ENCODE measurements at regions not wholly inside any gene's neighbourhood (a gene's known extent, or its start where the extent isn't known, plus 50 kb on each side); places are given as distances from the start of the nearest gene placed in this dataset.

DNA sequence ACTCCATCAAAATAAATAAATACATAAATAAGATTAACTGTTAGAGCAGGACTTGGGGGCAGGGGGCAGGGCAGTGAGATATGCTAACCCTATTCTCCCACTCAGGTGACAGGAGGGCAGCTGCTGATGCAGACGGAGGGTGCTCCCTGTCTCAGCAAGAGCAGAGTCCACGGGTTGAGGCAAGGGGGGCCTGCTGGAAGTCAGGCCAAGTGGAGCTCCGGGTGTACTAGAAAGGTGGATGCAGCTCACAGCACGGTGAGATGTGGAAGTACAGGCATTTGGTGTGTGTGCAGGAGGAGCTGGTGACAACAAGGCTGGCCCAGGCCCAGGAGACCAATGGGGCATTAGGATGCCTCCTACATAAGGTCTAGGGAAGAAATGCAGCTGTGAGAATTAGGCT, 467.3 kb upstream of the B3GAT1 start:
- CTCF ChIA-PET: no interaction called here
- Histone ChIP-seq H3K9me3 (ENCODE audit: control insufficient read depth, insufficient read depth, low read depth, low read length) (no peaks in the 10 kb centered on the region), H3K4me1 (ENCODE audit: control insufficient read depth, insufficient read depth, low read length) (no peaks in the 10 kb centered on the region), H3K4me3 (ENCODE audit: low read depth, low read length) (no peak overlapping the region), H3K36me3 (ENCODE audit: control insufficient read depth in 2 of 2, insufficient read depth in 1 of 2, low read length in 2 of 2) (no peaks in the 10 kb centered on the region), H3K27ac (ENCODE audit: extremely low read depth, low read depth, low read length) (no peak overlapping the region)
- POLR2A ChIA-PET: no interaction called here
- TF ChIP-seq, protein P1, sequence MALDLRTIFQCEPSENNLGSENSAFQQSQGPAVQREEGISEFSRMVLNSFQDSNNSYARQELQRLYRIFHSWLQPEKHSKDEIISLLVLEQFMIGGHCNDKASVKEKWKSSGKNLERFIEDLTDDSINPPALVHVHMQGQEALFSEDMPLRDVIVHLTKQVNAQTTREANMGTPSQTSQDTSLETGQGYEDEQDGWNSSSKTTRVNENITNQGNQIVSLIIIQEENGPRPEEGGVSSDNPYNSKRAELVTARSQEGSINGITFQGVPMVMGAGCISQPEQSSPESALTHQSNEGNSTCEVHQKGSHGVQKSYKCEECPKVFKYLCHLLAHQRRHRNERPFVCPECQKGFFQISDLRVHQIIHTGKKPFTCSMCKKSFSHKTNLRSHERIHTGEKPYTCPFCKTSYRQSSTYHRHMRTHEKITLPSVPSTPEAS (tag by site-specific recombination; IDR thresholded peaks at IDR 0.05): no peak
- no peak for TF ChIP-seq ZNF785 (tag by site-specific recombination; IDR thresholded peaks at IDR 0.05)
- TF ChIP-seq, protein P2, sequence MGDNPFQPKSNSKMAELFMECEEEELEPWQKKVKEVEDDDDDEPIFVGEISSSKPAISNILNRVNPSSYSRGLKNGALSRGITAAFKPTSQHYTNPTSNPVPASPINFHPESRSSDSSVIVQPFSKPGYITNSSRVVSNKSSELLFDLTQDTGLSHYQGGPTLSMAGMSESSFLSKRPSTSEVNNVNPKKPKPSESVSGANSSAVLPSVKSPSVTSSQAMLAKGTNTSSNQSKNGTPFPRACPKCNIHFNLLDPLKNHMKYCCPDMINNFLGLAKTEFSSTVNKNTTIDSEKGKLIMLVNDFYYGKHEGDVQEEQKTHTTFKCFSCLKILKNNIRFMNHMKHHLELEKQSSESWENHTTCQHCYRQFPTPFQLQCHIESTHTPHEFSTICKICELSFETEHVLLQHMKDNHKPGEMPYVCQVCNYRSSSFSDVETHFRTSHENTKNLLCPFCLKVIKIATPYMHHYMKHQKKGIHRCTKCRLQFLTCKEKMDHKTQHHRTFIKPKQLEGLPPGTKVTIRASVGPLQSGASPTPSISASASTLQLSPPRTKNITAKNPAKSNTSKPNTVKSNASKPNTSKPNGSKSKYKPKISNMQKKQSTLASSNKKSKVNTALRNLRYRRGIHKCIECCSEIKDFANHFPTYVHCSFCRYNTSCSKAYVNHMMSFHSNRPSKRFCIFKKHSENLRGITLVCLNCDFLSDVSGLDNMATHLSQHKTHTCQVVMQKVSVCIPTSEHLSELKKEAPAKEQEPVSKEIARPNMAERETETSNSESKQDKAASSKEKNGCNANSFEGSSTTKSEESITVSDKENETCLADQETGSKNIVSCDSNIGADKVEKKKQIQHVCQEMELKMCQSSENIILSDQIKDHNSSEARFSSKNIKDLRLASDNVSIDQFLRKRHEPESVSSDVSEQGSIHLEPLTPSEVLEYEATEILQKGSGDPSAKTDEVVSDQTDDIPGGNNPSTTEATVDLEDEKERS (tag by site-specific recombination; IDR thresholded peaks at IDR 0.05): no peak
- no peak for TF ChIP-seq YY1 (tag by site-specific recombination; IDR thresholded peaks at IDR 0.05)

DNA sequence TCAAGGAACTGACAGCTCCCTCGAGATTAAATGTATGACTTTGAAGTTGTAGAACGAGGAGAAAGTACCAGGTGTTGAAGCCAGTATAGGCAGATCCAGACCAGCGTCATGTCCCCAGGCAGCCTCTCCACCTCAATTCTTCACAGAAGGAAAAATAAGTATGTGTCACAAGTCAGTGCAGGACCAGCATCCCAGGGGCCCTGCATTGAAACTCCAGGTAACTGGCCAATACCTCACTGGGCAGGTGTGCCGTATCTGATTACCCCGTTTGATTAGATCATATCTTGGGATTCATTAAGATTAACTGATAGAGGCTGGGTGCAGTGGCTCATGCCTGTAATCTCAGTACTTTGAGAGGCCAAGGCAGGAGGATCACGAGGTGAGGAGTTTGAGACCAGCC, 466.7 kb upstream of the B3GAT1 start:
- CTCF ChIA-PET: interaction anchor here (0.6 to 0.7 kb wide), 2 partner anchors 78 to 153 kb away, joined by 3 to 4 read pairs; no protein-coding TSS in a partner anchor
- Histone ChIP-seq H3K4me3 (ENCODE audit: low read depth, low read length) (no peak overlapping the region), H3K27ac (ENCODE audit: extremely low read depth, low read depth, low read length) (no peak overlapping the region), H3K36me3 (ENCODE audit: control insufficient read depth in 2 of 2, insufficient read depth in 1 of 2, low read length in 2 of 2) (no peaks in the 10 kb centered on the region), H3K9me3 (ENCODE audit: control insufficient read depth, insufficient read depth, low read depth, low read length) (no peaks in the 10 kb centered on the region), H3K4me1 (ENCODE audit: control insufficient read depth, insufficient read depth, low read length) (no peaks in the 10 kb centered on the region)
- POLR2A ChIA-PET: no interaction called here
- TF ChIP-seq, protein P3, sequence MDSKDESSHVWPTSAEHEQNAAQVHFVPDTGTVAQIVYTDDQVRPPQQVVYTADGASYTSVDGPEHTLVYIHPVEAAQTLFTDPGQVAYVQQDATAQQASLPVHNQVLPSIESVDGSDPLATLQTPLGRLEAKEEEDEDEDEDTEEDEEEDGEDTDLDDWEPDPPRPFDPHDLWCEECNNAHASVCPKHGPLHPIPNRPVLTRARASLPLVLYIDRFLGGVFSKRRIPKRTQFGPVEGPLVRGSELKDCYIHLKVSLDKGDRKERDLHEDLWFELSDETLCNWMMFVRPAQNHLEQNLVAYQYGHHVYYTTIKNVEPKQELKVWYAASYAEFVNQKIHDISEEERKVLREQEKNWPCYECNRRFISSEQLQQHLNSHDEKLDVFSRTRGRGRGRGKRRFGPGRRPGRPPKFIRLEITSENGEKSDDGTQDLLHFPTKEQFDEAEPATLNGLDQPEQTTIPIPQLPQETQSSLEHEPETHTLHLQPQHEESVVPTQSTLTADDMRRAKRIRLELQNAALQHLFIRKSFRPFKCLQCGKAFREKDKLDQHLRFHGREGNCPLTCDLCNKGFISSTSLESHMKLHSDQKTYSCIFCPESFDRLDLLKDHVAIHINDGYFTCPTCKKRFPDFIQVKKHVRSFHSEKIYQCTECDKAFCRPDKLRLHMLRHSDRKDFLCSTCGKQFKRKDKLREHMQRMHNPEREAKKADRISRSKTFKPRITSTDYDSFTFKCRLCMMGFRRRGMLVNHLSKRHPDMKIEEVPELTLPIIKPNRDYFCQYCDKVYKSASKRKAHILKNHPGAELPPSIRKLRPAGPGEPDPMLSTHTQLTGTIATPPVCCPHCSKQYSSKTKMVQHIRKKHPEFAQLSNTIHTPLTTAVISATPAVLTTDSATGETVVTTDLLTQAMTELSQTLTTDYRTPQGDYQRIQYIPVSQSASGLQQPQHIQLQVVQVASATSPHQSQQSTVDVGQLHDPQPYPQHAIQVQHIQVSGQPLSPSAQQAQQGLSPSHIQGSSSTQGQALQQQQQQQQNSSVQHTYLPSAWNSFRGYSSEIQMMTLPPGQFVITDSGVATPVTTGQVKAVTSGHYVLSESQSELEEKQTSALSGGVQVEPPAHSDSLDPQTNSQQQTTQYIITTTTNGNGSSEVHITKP (tag by site-specific recombination; IDR thresholded peaks at IDR 0.05): no peak
- TF ChIP-seq, protein P2 (tag by site-specific recombination; IDR thresholded peaks at IDR 0.05): no peak
- TF ChIP-seq ZNF560 (tag by site-specific recombination; IDR thresholded peaks at IDR 0.05; ENCODE audit: borderline replicate concordance) (no peak), IKZF3 (tag by site-specific recombination; IDR thresholded peaks at IDR 0.05) (no peak), SP2 (tag by site-specific recombination; IDR thresholded peaks at IDR 0.05) (no peak), ZNF23 (tag by site-specific recombination; IDR thresholded peaks at IDR 0.05; ENCODE audit: borderline replicate concordance) (no peak), ZNF521 (tag by site-specific recombination; IDR thresholded peaks at IDR 0.05) (no peak), ZNF423 (tag by site-specific recombination; IDR thresholded peaks at IDR 0.05) (no peak), KLF10 (tag by site-specific recombination; IDR thresholded peaks at IDR 0.05) (no peak), SP3 (tag by site-specific recombination; IDR thresholded peaks at IDR 0.05) (no peak), ZNF76 (tag by site-specific recombination; IDR thresholded peaks at IDR 0.05; ENCODE audit: borderline replicate concordance, low read depth) (no peak), ZNF830 (tag by site-specific recombination; IDR thresholded peaks at IDR 0.05; ENCODE audit: low read depth) (no peak), ZFHX2 (tag by site-specific recombination; conservative IDR thresholded peaks at IDR 0.05) (no peak)

All from HEK293 (cell line).